ENCODE measurements at regions not wholly inside any gene's neighbourhood (a gene's known extent, or its start where the extent isn't known, plus 50 kb on each side); places are given as distances from the start of the nearest gene placed in this dataset.

DNA sequence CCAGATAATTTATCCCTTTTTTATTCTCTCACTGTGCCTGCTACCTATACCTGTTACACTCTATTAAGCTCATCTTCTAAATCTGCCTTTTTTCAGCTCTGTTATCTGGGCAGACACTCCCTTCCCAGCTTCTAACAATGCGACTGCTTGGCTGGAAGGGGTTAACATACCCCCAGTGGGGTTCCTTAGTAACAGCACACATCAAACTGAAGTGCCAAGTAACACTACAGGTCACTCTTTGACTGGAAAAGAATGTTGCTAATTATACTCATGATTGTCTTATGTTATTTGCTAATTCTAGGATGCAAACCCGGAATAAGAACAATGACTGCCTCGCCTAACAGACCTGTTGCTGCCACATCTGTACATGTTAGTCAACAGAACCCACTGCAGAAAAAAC is 203.5 kb downstream of the EPM2A start:
- DNase-seq (ENCODE audit: low read depth): no peak
- no peak for TF ChIP-seq CTCF (IDR thresholded peaks at IDR 0.05; ENCODE audit: insufficient read depth, low read length)
- H3K4me3 ChIP-seq (ENCODE audit: low read depth, low read length): no peak overlapping the region

GRCh38 chr6:145532361-145532760 is 203.0 kb downstream of the EPM2A start:
- no peak for TF ChIP-seq CTCF (IDR thresholded peaks at IDR 0.05; ENCODE audit: insufficient read depth, low read length)
- H3K4me3 ChIP-seq (ENCODE audit: low read depth, low read length): no peak overlapping the region
- DNase-seq (ENCODE audit: low read depth): no peak

GRCh38 chr6:145534989-145535388 is 200.3 kb downstream of the EPM2A start:
- DNase-seq (ENCODE audit: low read depth): no peak
- no peak for TF ChIP-seq CTCF (IDR thresholded peaks at IDR 0.05; ENCODE audit: insufficient read depth, low read length)
- H3K4me3 ChIP-seq (ENCODE audit: low read depth, low read length): no peak overlapping the region

GRCh38 chr6:145538989-145539388 is 196.3 kb downstream of the EPM2A start:
- TF ChIP-seq CTCF (IDR thresholded peaks at IDR 0.05; ENCODE audit: insufficient read depth, low read length): no peak
- DNase-seq (ENCODE audit: low read depth): no peak
- no peak overlapping the region for H3K4me3 ChIP-seq (ENCODE audit: low read depth, low read length)

DNA sequence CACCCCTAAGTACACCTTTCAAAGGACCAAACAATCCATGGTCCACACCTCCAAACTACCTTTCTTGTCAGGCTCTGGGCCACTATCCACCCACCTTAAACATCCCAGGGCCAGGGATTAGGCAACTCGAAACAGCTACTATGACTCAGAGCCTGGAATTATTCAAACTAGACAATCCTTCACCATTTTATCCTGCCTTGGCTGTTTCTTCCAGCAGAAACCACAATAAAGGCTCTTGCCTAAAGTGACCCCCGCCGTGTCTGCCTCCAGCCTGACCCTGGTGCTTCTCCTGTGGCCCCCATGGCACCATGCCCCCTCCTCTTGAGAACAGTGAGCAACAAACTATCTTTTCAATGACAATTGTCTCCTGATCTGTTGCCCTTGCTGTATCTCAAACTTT is 195.5 kb downstream of the EPM2A start:
- DNase-seq (ENCODE audit: low read depth): peak; percentile 18
- TF ChIP-seq CTCF (IDR thresholded peaks at IDR 0.05; ENCODE audit: insufficient read depth, low read length): no peak
- H3K4me3 ChIP-seq (ENCODE audit: low read depth, low read length): no peak overlapping the region

- no peak for TF ChIP-seq CTCF (IDR thresholded peaks at IDR 0.05; ENCODE audit: insufficient read depth, low read length)
- no peak overlapping the region for H3K4me3 ChIP-seq (ENCODE audit: low read depth, low read length)
- no peak for DNase-seq (ENCODE audit: low read depth)
Measured at GRCh38 chr6:145540741-145541140, 194.6 kb downstream of the EPM2A start.

DNA sequence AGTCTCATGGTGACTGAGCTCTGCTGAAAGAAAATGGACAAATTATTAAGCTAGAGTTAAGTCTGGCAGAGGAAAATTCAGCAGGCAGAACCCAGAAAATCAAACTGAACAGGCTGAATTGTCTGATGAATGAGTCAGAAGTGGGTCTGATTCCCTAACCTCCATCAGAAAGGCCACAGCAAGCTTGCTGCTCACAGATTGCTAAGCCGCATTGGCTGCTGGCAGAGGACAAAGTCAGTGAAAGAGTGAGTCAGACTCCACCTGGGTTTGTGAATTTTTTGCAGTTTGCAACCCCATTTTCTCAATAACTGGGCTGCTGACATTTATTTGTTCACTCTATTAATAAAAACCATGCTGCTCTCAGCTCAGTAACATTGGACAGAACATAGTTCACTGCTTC is 191.3 kb downstream of the EPM2A start:
- TF ChIP-seq CTCF (IDR thresholded peaks at IDR 0.05; ENCODE audit: insufficient read depth, low read length): no peak
- DNase-seq (ENCODE audit: low read depth): peak; percentile 76
- H3K4me3 ChIP-seq (ENCODE audit: low read depth, low read length): no peak overlapping the region

All from fibroblast of the aortic adventitia (primary cell).